BLaER1 treated with 17β-estradiol and CSF1 and Interleukin-3, amounts not matched to agents 10 nM and 100 nM (cell line): ENCODE measurements at regions not wholly inside any gene's neighbourhood (a gene's known extent, or its start where the extent isn't known, plus 50 kb on each side); places are given as distances from the start of the nearest gene placed in this dataset.

Experiments
- H3K27ac ChIP-seq, 11 experiments: shearing (Covaris generic); formaldehyde crosslinking; 2 replicates each; pipeline ENCODE4 v1.8.1; 2022
- H3K27me3 ChIP-seq, 11 experiments: shearing (Covaris generic); formaldehyde crosslinking; 2 replicates each; pipeline ENCODE4 v1.8.1; 2022
- H3K36me3 ChIP-seq, 11 experiments: shearing (Covaris generic); formaldehyde crosslinking; 2 replicates each; pipeline ENCODE4 v1.8.1; 2022
- H3K4me1 ChIP-seq, 10 experiments: shearing (Covaris generic); formaldehyde crosslinking; 2 replicates each; pipeline ENCODE4 v1.8.1; 2022
- H3K4me2 ChIP-seq, 11 experiments: shearing (Covaris generic); formaldehyde crosslinking; 2 replicates each; pipeline ENCODE4 v1.8.1; 2022
- H3K4me3 ChIP-seq, 10 experiments: shearing (Covaris generic); formaldehyde crosslinking; 2 replicates each; pipeline ENCODE4 v1.8.1; 2022
- H3K9ac ChIP-seq, 11 experiments: shearing (Covaris generic); formaldehyde crosslinking; 2 replicates each; pipeline ENCODE4 v1.8.1; 2022
- H3K9me3 ChIP-seq, 11 experiments: shearing (Covaris generic); formaldehyde crosslinking; replicated peaks in 1 of 11; 2 replicates each; pipeline ENCODE4 v1.8.1; 2022
- H4K20me1 ChIP-seq, 11 experiments: shearing (Covaris generic); formaldehyde crosslinking; 2 replicates each; pipeline ENCODE4 v1.8.1; 2022
- Cebpa-rat ChIP-seq, 11 experiments: shearing (Covaris generic); IDR thresholded peaks; 2 replicates each; pipeline ENCODE4 v1.8.1; 2022

GRCh38 chrX:66919280-66919832 is 280.5 kb upstream of the EDA2R start:
- Histone ChIP-seq H3K4me1 (peaks cover 0 to 19% (median 7%) of the 10 kb centered on the region in 10 experiments; a peak in 14 of 20 replicates), H3K27ac (no peak overlapping the region), H4K20me1 (no peaks in the 10 kb centered on the region), H3K4me3 (no peak overlapping the region), H3K4me2 (no peak overlapping the region), H3K9me3 (0 out of 22 replicates have a peak, but pooled peaks cover 0 to 8% (median 0%) of the 10 kb centered on the region in 11 experiments), H3K9ac (no peak overlapping the region), H3K27me3 (peaks cover 10 to 45% (median 35%) of the 10 kb centered on the region in 11 experiments; a peak in 20 of 22 replicates), H3K36me3 (no peaks in the 10 kb centered on the region)
- no peak for TF ChIP-seq Cebpa-rat (IDR thresholded peaks at IDR 0.05)

GRCh38 chrX:66918511-66918910 is 279.6 kb upstream of the EDA2R start:
- H3K4me1 ChIP-seq = peaks cover 4 to 27% (median 15%) of the 10 kb centered on the region in 10 experiments; a peak in 14 of 20 replicates
- peaks cover 10 to 51% (median 36%) of the 10 kb centered on the region in 11 experiments; a peak in 21 of 22 replicates for H3K27me3 ChIP-seq
- H3K9me3 ChIP-seq = 0 out of 22 replicates have a peak, but pooled peaks cover 0 to 4% (median 0%) of the 10 kb centered on the region in 11 experiments
- no peak overlapping the region for H3K4me3 ChIP-seq
- no peak overlapping the region for H3K9ac ChIP-seq
- H4K20me1 ChIP-seq = no peaks in the 10 kb centered on the region
- no peak overlapping the region for H3K4me2 ChIP-seq
- H3K36me3 ChIP-seq = no peaks in the 10 kb centered on the region
- TF ChIP-seq Cebpa-rat (IDR thresholded peaks at IDR 0.05) = no peak
- no peak overlapping the region for H3K27ac ChIP-seq

- Histone ChIP-seq H3K4me1 (peaks cover 4 to 38% (median 17%) of the 10 kb centered on the region in 10 experiments; a peak in 14 of 20 replicates), H3K4me3 (no peak overlapping the region), H3K27me3 (peaks cover 13 to 62% (median 46%) of the 10 kb centered on the region in 11 experiments; a peak in 21 of 22 replicates), H3K36me3 (no peaks in the 10 kb centered on the region), H3K9me3 (0 out of 22 replicates have a peak, but pooled peaks cover 0 to 4% (median 0%) of the 10 kb centered on the region in 11 experiments), H3K9ac (no peak overlapping the region), H3K27ac (peak overlapping the region in 2 of 11 experiments; percentile 0 to 76; a peak in 2 of 22 replicates), H4K20me1 (no peaks in the 10 kb centered on the region), H3K4me2 (no peak overlapping the region)
- TF ChIP-seq Cebpa-rat (IDR thresholded peaks at IDR 0.05) = no peak
These were observed 277.0 kb upstream of the EDA2R start for GRCh38 chrX:66915893-66916292.

GRCh38 chrX:66914080-66914479 is 275.2 kb upstream of the EDA2R start:
- Histone ChIP-seq H3K4me2 (peak overlapping the region in 10 of 11 experiments; percentile 3 to 77 (median 55); a peak in 17 of 22 replicates), H3K9ac (peak overlapping the region in 5 of 11 experiments; percentile 13 to 59 (median 54); a peak in 8 of 22 replicates), H3K27ac (peak overlapping the region in 10 of 11 experiments; percentile 23 to 76 (median 64); a peak in 16 of 22 replicates), H3K27me3 (peaks cover 15 to 71% (median 51%) of the 10 kb centered on the region in 11 experiments; a peak in 21 of 22 replicates), H3K36me3 (no peaks in the 10 kb centered on the region), H3K4me3 (peak overlapping the region in 1 of 10 experiments; percentile 14; a peak in 1 of 20 replicates), H4K20me1 (no peaks in the 10 kb centered on the region), H3K4me1 (peaks cover 0 to 38% (median 15%) of the 10 kb centered on the region in 10 experiments; a peak in 13 of 20 replicates), H3K9me3 (0 out of 22 replicates have a peak, but pooled peaks cover 0 to 4% (median 0%) of the 10 kb centered on the region in 11 experiments)
- TF ChIP-seq Cebpa-rat (IDR thresholded peaks at IDR 0.05) = peak in 9 of 11 experiments; percentile 23 to 66 (median 55); a peak in 10 of 22 replicates

GRCh38 chrX:66912417-66912816 is 273.5 kb upstream of the EDA2R start:
- Histone ChIP-seq H4K20me1 (no peaks in the 10 kb centered on the region), H3K4me1 (peaks cover 0 to 38% (median 15%) of the 10 kb centered on the region in 10 experiments; a peak in 13 of 20 replicates), H3K36me3 (no peaks in the 10 kb centered on the region), H3K4me3 (no peak overlapping the region), H3K27me3 (peaks cover 17 to 70% (median 61%) of the 10 kb centered on the region in 11 experiments; a peak in 21 of 22 replicates), H3K9ac (no peak overlapping the region), H3K4me2 (no peak overlapping the region), H3K9me3 (no peaks in the 10 kb centered on the region), H3K27ac (0 out of 22 replicates have a peak overlapping the region, but pooled peaks of 1 of the 11 experiments have one; percentile 69)
- no peak for TF ChIP-seq Cebpa-rat (IDR thresholded peaks at IDR 0.05)

- no peak overlapping the region for H3K9ac ChIP-seq
- no peak overlapping the region for H3K27ac ChIP-seq
- no peaks in the 10 kb centered on the region for H3K4me1 ChIP-seq
- no peaks in the 10 kb centered on the region for H3K9me3 ChIP-seq
- peaks cover 9 to 78% (median 61%) of the 10 kb centered on the region in 11 experiments; a peak in 20 of 22 replicates for H3K27me3 ChIP-seq
- no peaks in the 10 kb centered on the region for H4K20me1 ChIP-seq
- no peaks in the 10 kb centered on the region for H3K36me3 ChIP-seq
- no peak for TF ChIP-seq Cebpa-rat (IDR thresholded peaks at IDR 0.05)
- H3K4me2 ChIP-seq = no peak overlapping the region
- H3K4me3 ChIP-seq = no peak overlapping the region
These were observed 263.2 kb upstream of the EDA2R start for GRCh38 chrX:66902081-66902480.

- Histone ChIP-seq H3K4me1 (no peaks in the 10 kb centered on the region), H3K27ac (no peak overlapping the region), H3K4me2 (no peak overlapping the region), H3K9me3 (no peaks in the 10 kb centered on the region), H3K9ac (no peak overlapping the region), H3K27me3 (peaks cover 9 to 79% (median 61%) of the 10 kb centered on the region in 11 experiments; a peak in 20 of 22 replicates), H3K36me3 (no peaks in the 10 kb centered on the region), H3K4me3 (no peak overlapping the region), H4K20me1 (no peaks in the 10 kb centered on the region)
- TF ChIP-seq Cebpa-rat (IDR thresholded peaks at IDR 0.05) = no peak
These were observed 262.0 kb upstream of the EDA2R start for GRCh38 chrX:66900886-66901285.

- no peaks in the 10 kb centered on the region for H4K20me1 ChIP-seq
- TF ChIP-seq Cebpa-rat (IDR thresholded peaks at IDR 0.05) = no peak
These were observed 253.1 kb upstream of the EDA2R start for GRCh38 chrX:66892004-66892403.

GRCh38 chrX:66889418-66889817 is 250.5 kb upstream of the EDA2R start:
- H3K27me3 ChIP-seq = peaks cover 17 to 70% (median 54%) of the 10 kb centered on the region in 11 experiments; a peak in 21 of 22 replicates
- no peaks in the 10 kb centered on the region for H4K20me1 ChIP-seq
- TF ChIP-seq Cebpa-rat (IDR thresholded peaks at IDR 0.05) = no peak; a peak in 1 of 22 replicates

More at GRCh38 chrX:66892004-66892403, 253.1 kb upstream of the EDA2R start:
- Histone ChIP-seq H3K9me3 (no peaks in the 10 kb centered on the region), H3K27ac (no peak overlapping the region), H3K4me2 (no peak overlapping the region), H3K4me1 (no peaks in the 10 kb centered on the region; a peak in 1 of 20 replicates), H3K27me3 (peaks cover 20 to 83% (median 62%) of the 10 kb centered on the region in 11 experiments; a peak in 21 of 22 replicates), H3K9ac (no peak overlapping the region), H3K4me3 (no peak overlapping the region), H3K36me3 (no peaks in the 10 kb centered on the region)

More at GRCh38 chrX:66889418-66889817, 250.5 kb upstream of the EDA2R start:
- Histone ChIP-seq H3K36me3 (no peaks in the 10 kb centered on the region), H3K4me1 (no peaks in the 10 kb centered on the region; a peak in 1 of 20 replicates), H3K4me3 (no peak overlapping the region), H3K27ac (no peak overlapping the region), H3K4me2 (no peak overlapping the region), H3K9me3 (no peaks in the 10 kb centered on the region), H3K9ac (no peak overlapping the region)
